H1 (cell line): ENCODE measurements at regions not wholly inside any gene's neighbourhood (a gene's known extent, or its start where the extent isn't known, plus 50 kb on each side); places are given as distances from the start of the nearest gene placed in this dataset.

Experiments
- CTCF ChIA-PET: fragments of 300-600 bp; sonication (Branson Sonifier 250); formaldehyde crosslinking; loops from one replicate; lab custom pipeline; 2021; ENCODE audit not compliant: partially characterized antibody; lab: Charles Lee
- POLR2A ChIA-PET: fragments of 300-600 bp; sonication (Branson Sonifier 250); formaldehyde crosslinking; loops from one replicate; lab custom pipeline; 2021; ENCODE audit warnings: inconsistent platforms; ENCODE audit not compliant: partially characterized antibody; lab: Charles Lee
- DNase-seq, 2 experiments: peaks; one replicate each; pipeline versions ENCODE4 v3.0.0 to v3.0.0-alpha.2; 2010 to 2022; ENCODE audit warnings: low spot score in 2 of 2, low read depth in 1 of 2, mixed read lengths in 1 of 2
- FAIRE-seq: peaks from 2 replicates; lab custom pipeline; 2011; peaks lifted over from hg19 to GRCh38; lab: Jason Lieb, UNC
- H2AFZ ChIP-seq: 2 replicates; pipeline ENCODE4 v1.8.1; 2012; ENCODE audit warnings: low read length, inconsistent platforms
- H2AK5ac ChIP-seq: 2 replicates; pipeline ENCODE4 v1.6.1; 2013; ENCODE audit warnings: low read depth, low read length
- H2BK120ac ChIP-seq: replicated peaks from 2 replicates; pipeline ENCODE3; 2013; ENCODE audit warnings: low read depth, low read length, inconsistent platforms
- H2BK12ac ChIP-seq: 2 replicates; pipeline ENCODE4 v1.6.1; 2013; ENCODE audit warnings: low read depth, low read length
- H2BK15ac ChIP-seq: 2 replicates; pipeline ENCODE4 v1.6.1; 2013; ENCODE audit warnings: low read length
- H2BK20ac ChIP-seq: 2 replicates; pipeline ENCODE4 v1.6.1; 2013; ENCODE audit warnings: low read length
- H2BK5ac ChIP-seq: 2 replicates; pipeline ENCODE4 v1.6.1; 2013; ENCODE audit warnings: low read depth, low read length
- H3K14ac ChIP-seq: 2 replicates; pipeline ENCODE4 v1.6.1; 2013; ENCODE audit warnings: inconsistent platforms; ENCODE audit not compliant: insufficient read length
- H3K18ac ChIP-seq: 2 replicates; pipeline ENCODE4 v1.6.1; 2013; ENCODE audit warnings: low read length; ENCODE audit errors: extremely low read depth
- H3K23ac ChIP-seq: 2 replicates; pipeline ENCODE4 v1.6.1; 2013; ENCODE audit warnings: inconsistent platforms; ENCODE audit not compliant: insufficient read length
- H3K23me2 ChIP-seq: 2 replicates; pipeline ENCODE4 v1.6.1; 2013; ENCODE audit warnings: low read depth, low read length
- H3K27ac ChIP-seq: 2 replicates; pipeline ENCODE4 v1.6.1; 2011; ENCODE audit warnings: low read depth, low read length, inconsistent platforms
- H3K27me3 ChIP-seq, 4 experiments: replicated peaks in 1 of 4; 1 replicate in 1 of 4; 2 replicates in 3 of 4; pipeline versions ENCODE4 v1.6.1 to v1.8.1; 2011 to 2013; ENCODE audit warnings: low read length in 3 of 4, mild to moderate bottlenecking in 3 of 4, inconsistent platforms in 2 of 4, mixed read lengths in 2 of 4, moderate library complexity in 1 of 4; ENCODE audit not compliant: control insufficient read depth in 3 of 4, insufficient read depth in 3 of 4; ENCODE audit errors: extremely low read depth in 1 of 4
- H3K36me3 ChIP-seq, 4 experiments: 2 replicates each; pipeline versions ENCODE4 v1.6.1 to v1.8.1; 2011 to 2013; ENCODE audit warnings: mild to moderate bottlenecking in 4 of 4, low read length in 3 of 4, moderate library complexity in 2 of 4, control low read depth in 1 of 4, inconsistent platforms in 1 of 4; ENCODE audit not compliant: insufficient read depth in 4 of 4, control insufficient read depth in 2 of 4
- H3K4ac ChIP-seq: replicated peaks from 2 replicates; pipeline ENCODE3; 2013; ENCODE audit warnings: low read length, low read depth, mixed read lengths, inconsistent platforms; ENCODE audit not compliant: insufficient read length
- H3K4me1 ChIP-seq, 4 experiments: replicated peaks in 1 of 4; 1 replicate in 1 of 4; 2 replicates in 3 of 4; pipeline versions ENCODE4 v1.6.1 to v1.8.1; 2011 to 2013; ENCODE audit warnings: low read length in 3 of 4, inconsistent platforms in 2 of 4, mixed read lengths in 1 of 4; ENCODE audit not compliant: insufficient read depth in 4 of 4, control insufficient read depth in 3 of 4
- H3K4me2 ChIP-seq, 2 experiments: 2 replicates each; pipeline versions ENCODE4 v1.6.1 to v1.8.1; 2011 to 2013; ENCODE audit warnings: low read depth in 2 of 2, low read length in 2 of 2, control low read depth in 1 of 2, inconsistent platforms in 1 of 2, mild to moderate bottlenecking in 1 of 2; ENCODE audit not compliant: insufficient read depth in 1 of 2
- H3K4me3 ChIP-seq, 4 experiments: fragments of 200-600, 300-600 bp in 1 of 4; sonication (generic), shearing (Covaris generic), sonication (Bioruptor Twin) in 1 of 4; 2 replicates each; pipeline versions ENCODE4 v1.5.1 to v1.8.1; 2011 to 2016; ENCODE audit warnings: low read length in 4 of 4, low read depth in 3 of 4, control low read depth in 2 of 4, inconsistent platforms in 2 of 4, mild to moderate bottlenecking in 2 of 4, mixed read lengths in 1 of 4, moderate library complexity in 1 of 4; ENCODE audit not compliant: insufficient read depth in 2 of 4; ENCODE audit errors: extremely low read depth in 1 of 4
- H3K56ac ChIP-seq: replicated peaks from 2 replicates; pipeline ENCODE3; 2013; ENCODE audit warnings: low read depth, mild to moderate bottlenecking, mixed read lengths, low read length, inconsistent platforms; ENCODE audit not compliant: insufficient read length
- H3K79me1 ChIP-seq: 2 replicates; pipeline ENCODE4 v1.6.1; 2013; ENCODE audit warnings: low read depth, low read length, control low read depth
- H3K79me2 ChIP-seq, 2 experiments: 2 replicates each; pipeline versions ENCODE4 v1.6.1 to v1.8.1; 2012 to 2013; ENCODE audit warnings: low read length in 2 of 2, mild to moderate bottlenecking in 2 of 2, inconsistent platforms in 1 of 2; ENCODE audit not compliant: insufficient read depth in 2 of 2, control insufficient read depth in 1 of 2
- H3K9ac ChIP-seq, 4 experiments: replicated peaks in 1 of 4; 1 replicate in 1 of 4; 2 replicates in 3 of 4; pipeline versions ENCODE4 v1.6.1 to v1.8.1; 2011 to 2013; ENCODE audit warnings: low read depth in 3 of 4, low read length in 3 of 4, control low read depth in 2 of 4, mild to moderate bottlenecking in 2 of 4, moderate library complexity in 2 of 4, inconsistent platforms in 1 of 4; ENCODE audit errors: extremely low read depth in 1 of 4
- H3K9me3 ChIP-seq, 2 experiments: 2 replicates each; pipeline versions ENCODE4 v1.6.1 to v1.8.1; 2012 to 2013; ENCODE audit warnings: mild to moderate bottlenecking in 2 of 2, moderate library complexity in 2 of 2, control low read depth in 1 of 2, inconsistent platforms in 1 of 2, low read depth in 1 of 2, low read length in 1 of 2, mixed read lengths in 1 of 2; ENCODE audit not compliant: insufficient read depth in 2 of 2
- H4K20me1 ChIP-seq, 2 experiments: replicated peaks in 1 of 2; 2 replicates each; pipeline versions ENCODE3 to v1.8.1; 2011 to 2013; ENCODE audit warnings: inconsistent platforms in 2 of 2, low read length in 2 of 2, mild to moderate bottlenecking in 1 of 2; ENCODE audit not compliant: insufficient read depth in 2 of 2, control insufficient read depth in 1 of 2
- H4K5ac ChIP-seq: 2 replicates; pipeline ENCODE4 v1.6.1; 2013; ENCODE audit warnings: low read length, low read depth, mixed read lengths, inconsistent platforms; ENCODE audit not compliant: insufficient read length
- H4K8ac ChIP-seq: 2 replicates; pipeline ENCODE4 v1.8.0; 2013; ENCODE audit warnings: mild to moderate bottlenecking, moderate library complexity, low read length, inconsistent platforms; ENCODE audit not compliant: insufficient read depth; ENCODE audit errors: extremely low read depth
- H4K91ac ChIP-seq: replicated peaks from 2 replicates; pipeline ENCODE3; 2013; ENCODE audit warnings: low read length, mixed read lengths, inconsistent platforms; ENCODE audit not compliant: insufficient read length
- CHD1 ChIP-seq: IDR thresholded peaks from 2 replicates; pipeline ENCODE4 v1.6.1; 2012; ENCODE audit warnings: low read depth, low read length, improper control_type of control experiment
- NRF1 ChIP-seq: IDR thresholded peaks from 2 replicates; pipeline ENCODE4 v1.6.1; 2011; ENCODE audit warnings: mild to moderate bottlenecking, low read depth, low read length, improper control_type of control experiment
- POU5F1 ChIP-seq: IDR thresholded peaks from 2 replicates; pipeline ENCODE4 v1.6.1; 2011; ENCODE audit warnings: low read depth, mild to moderate bottlenecking, low read length, moderate library complexity
- RBBP5 ChIP-seq: IDR thresholded peaks from 2 replicates; pipeline ENCODE4 v1.7.1; 2012; ENCODE audit warnings: low read depth, mild to moderate bottlenecking, inconsistent platforms, low read length, moderate library complexity, borderline replicate concordance
- RFX5 ChIP-seq: IDR thresholded peaks from 2 replicates; pipeline ENCODE4 v1.6.1; 2011; ENCODE audit warnings: low read depth, low read length, improper control_type of control experiment, borderline replicate concordance
- SP4 ChIP-seq: IDR thresholded peaks from 2 replicates; pipeline ENCODE4 v1.6.1; 2012; ENCODE audit warnings: low read length, inconsistent platforms
- TF ChIP-seq, protein P1 (sequence below): IDR thresholded peaks from 2 replicates; pipeline ENCODE4 v1.6.1; 2011; ENCODE audit warnings: low read length, improper control_type of control experiment

DNA sequence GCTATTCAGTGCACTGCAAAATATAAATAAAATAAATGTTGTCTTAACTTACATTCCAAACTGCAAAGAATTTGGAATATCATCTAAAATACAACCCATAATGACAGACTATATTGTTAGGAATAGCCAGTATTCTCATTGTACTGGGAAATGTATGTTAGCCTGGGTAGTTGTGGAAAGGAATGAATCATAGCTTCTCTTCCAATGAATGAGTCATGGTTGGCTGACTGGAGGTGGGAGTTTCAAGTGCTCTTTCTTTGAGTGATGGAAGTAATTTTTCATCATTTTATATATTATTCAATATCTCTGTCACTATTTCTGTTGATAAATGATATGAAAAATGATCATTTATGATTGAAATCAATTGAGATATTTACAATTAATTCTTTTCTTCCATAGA, 158.6 kb upstream of the ARRDC3 start:
- Histone ChIP-seq H2BK15ac (no peak overlapping the region), H2BK5ac (no peak overlapping the region), H2BK20ac (no peak overlapping the region), H4K91ac (no peak overlapping the region), H3K9me3 (no peaks in the 10 kb centered on the region), H3K79me1 (no peaks in the 10 kb centered on the region), H3K4me3 (no peak overlapping the region), H3K4me1 (no peaks in the 10 kb centered on the region), H3K27me3 (no peaks in the 10 kb centered on the region), H3K4ac (no peak overlapping the region), H2AFZ (no peak overlapping the region), H3K18ac (no peak overlapping the region), H4K8ac (no peak overlapping the region), H3K23ac (no peak overlapping the region), H4K5ac (no peak overlapping the region), H3K79me2 (no peaks in the 10 kb centered on the region), H3K9ac (no peak overlapping the region), H2BK120ac (no peak overlapping the region), H3K14ac (no peak overlapping the region), H3K27ac (no peak overlapping the region), H4K20me1 (no peaks in the 10 kb centered on the region), H3K56ac (no peak overlapping the region), H3K23me2 (no peaks in the 10 kb centered on the region; the same call in 1 of the 2 replicates), H2AK5ac (no peak overlapping the region), H3K4me2 (no peak overlapping the region), H3K36me3 (no peaks in the 10 kb centered on the region), H2BK12ac (no peak overlapping the region)
- ChIA-PET CTCF (no interaction called here), POLR2A (no interaction called here)
- no peak for TF ChIP-seq CHD1
- TF ChIP-seq RFX5, result no peak
- TF ChIP-seq RBBP5, result no peak
- TF ChIP-seq POU5F1, result no peak
- TF ChIP-seq SP4, result no peak
- TF ChIP-seq, protein P1, sequence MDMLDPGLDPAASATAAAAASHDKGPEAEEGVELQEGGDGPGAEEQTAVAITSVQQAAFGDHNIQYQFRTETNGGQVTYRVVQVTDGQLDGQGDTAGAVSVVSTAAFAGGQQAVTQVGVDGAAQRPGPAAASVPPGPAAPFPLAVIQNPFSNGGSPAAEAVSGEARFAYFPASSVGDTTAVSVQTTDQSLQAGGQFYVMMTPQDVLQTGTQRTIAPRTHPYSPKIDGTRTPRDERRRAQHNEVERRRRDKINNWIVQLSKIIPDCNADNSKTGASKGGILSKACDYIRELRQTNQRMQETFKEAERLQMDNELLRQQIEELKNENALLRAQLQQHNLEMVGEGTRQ, result no peak
- TF ChIP-seq NRF1, result no peak
- DNase-seq (no peak), FAIRE-seq (no peak)
